Ovary (tissue), 3 donors: ENCODE measurements at regions not wholly inside any gene's neighbourhood (a gene's known extent, or its start where the extent isn't known, plus 50 kb on each side); places are given as distances from the start of the nearest gene placed in this dataset.

Source experiments
- CTCF ChIP-seq, 3 donors: fragments of 450-650 bp in 2 of 3; fragments of 200-600 bp in 1 of 3; IDR thresholded peaks; one replicate each; pipeline versions ENCODE4 v1.5.1 to v1.8.0; 2016 to 2022; ENCODE audit warnings: antibody characterized with exemption in 3 of 3, mild to moderate bottlenecking in 1 of 3
- EP300 ChIP-seq: sonication (generic); formaldehyde crosslinking; IDR thresholded peaks from one replicate; pipeline ENCODE4 v1.6.1; 2017; ENCODE audit warnings: antibody characterized with exemption
- donor health status: DM: no; HTN: no; CAD: no.

- TF ChIP-seq CTCF (IDR thresholded peaks at IDR 0.05) (no peak), EP300 (no peak)
These were observed 228.8 kb downstream of the BUD13 start for GRCh38 chr11:116543911-116544475.
